ENCODE measurements at regions not wholly inside any gene's neighbourhood (a gene's known extent, or its start where the extent isn't known, plus 50 kb on each side); places are given as distances from the start of the nearest gene placed in this dataset.
A peak's percentile ranks its signal among the peaks of the same experiment; 100 is the strongest.

GRCh38 chr2:5766561-5766960 is 74.4 kb downstream of the SOX11 start:
- no peak for TF ChIP-seq CTCF (IDR thresholded peaks at IDR 0.05; ENCODE audit: insufficient read depth, low read depth, low read length, missing control alignments)
- DNase-seq (ENCODE audit: low read depth) = no peak
- no peak overlapping the region for H3K4me3 ChIP-seq (ENCODE audit: low read length)

- no peak overlapping the region for H3K4me3 ChIP-seq (ENCODE audit: low read length)
- peak; percentile 49 for DNase-seq (ENCODE audit: low read depth)
- TF ChIP-seq CTCF (IDR thresholded peaks at IDR 0.05; ENCODE audit: insufficient read depth, low read depth, low read length, missing control alignments) = no peak
Observed at GRCh38 chr2:5777131-5777535, 84.9 kb downstream of the SOX11 start.

GRCh38 chr2:5781679-5782078 is 89.5 kb downstream of the SOX11 start:
- DNase-seq (ENCODE audit: low read depth) = no peak
- no peak overlapping the region for H3K4me3 ChIP-seq (ENCODE audit: low read length)
- TF ChIP-seq CTCF (IDR thresholded peaks at IDR 0.05; ENCODE audit: insufficient read depth, low read depth, low read length, missing control alignments) = no peak

- no peak for TF ChIP-seq CTCF (IDR thresholded peaks at IDR 0.05; ENCODE audit: insufficient read depth, low read depth, low read length, missing control alignments)
- no peak overlapping the region for H3K4me3 ChIP-seq (ENCODE audit: low read length)
- DNase-seq (ENCODE audit: low read depth) = no peak
Observed at GRCh38 chr2:5782103-5782502, 89.9 kb downstream of the SOX11 start.

- DNase-seq (ENCODE audit: low read depth) = no peak
- no peak overlapping the region for H3K4me3 ChIP-seq (ENCODE audit: low read length)
- no peak for TF ChIP-seq CTCF (IDR thresholded peaks at IDR 0.05; ENCODE audit: insufficient read depth, low read depth, low read length, missing control alignments)
Observed at GRCh38 chr2:5788447-5788846, 96.3 kb downstream of the SOX11 start.

GRCh38 chr2:5791371-5791770 is 99.2 kb downstream of the SOX11 start:
- no peak for TF ChIP-seq CTCF (IDR thresholded peaks at IDR 0.05; ENCODE audit: insufficient read depth, low read depth, low read length, missing control alignments)
- H3K4me3 ChIP-seq (ENCODE audit: low read length) = no peak overlapping the region
- no peak for DNase-seq (ENCODE audit: low read depth)

- no peak for TF ChIP-seq CTCF (IDR thresholded peaks at IDR 0.05; ENCODE audit: insufficient read depth, low read depth, low read length, missing control alignments)
- no peak for DNase-seq (ENCODE audit: low read depth)
- H3K4me3 ChIP-seq (ENCODE audit: low read length) = no peak overlapping the region
Observed at GRCh38 chr2:5794012-5794411, 101.8 kb downstream of the SOX11 start.
